Ascending aorta (tissue), 2 donors: ENCODE measurements at regions not wholly inside any gene's neighbourhood (a gene's known extent, or its start where the extent isn't known, plus 50 kb on each side); places are given as distances from the start of the nearest gene placed in this dataset.

ENCODE experiments used
- DNase-seq, 2 donors: peaks; one replicate each; pipeline ENCODE4 v3.0.0-alpha.2; 2019; ENCODE audit warnings: low spot score in 2 of 2
- H3K27ac ChIP-seq, 2 donors: fragments of 200-600 bp; sonication (generic); one replicate each; pipeline ENCODE4 v1.5.1; 2016 to 2017; ENCODE audit warnings: mild to moderate bottlenecking in 1 of 2
- H3K27me3 ChIP-seq: fragments of 200-600 bp; sonication (generic); one replicate; pipeline ENCODE4 v1.5.1; 2017
- H3K36me3 ChIP-seq, 2 donors: fragments of 200-600 bp; sonication (generic); one replicate each; pipeline ENCODE4 v1.5.1; 2016
- H3K4me1 ChIP-seq, 2 donors: fragments of 200-600 bp; sonication (generic); one replicate each; pipeline ENCODE4 v1.5.1; 2016 to 2017; ENCODE audit warnings: mild to moderate bottlenecking in 1 of 2
- H3K4me3 ChIP-seq, 2 donors: fragments of 200-600 bp; sonication (generic); one replicate each; pipeline ENCODE4 v1.5.1; 2016 to 2017; ENCODE audit warnings: mild to moderate bottlenecking in 1 of 2
- H3K9me3 ChIP-seq, 2 donors: fragments of 200-600 bp; sonication (generic); one replicate each; pipeline ENCODE4 v1.5.1; 2016
- intact Hi-C: fragments of 100-400 bp; cut with DNase I; formaldehyde crosslinking; loops from one replicate; pipeline ENCODE4 v1.15.1; 2023
- TF ChIP-seq, protein P1 (sequence below), 3 experiments: fragments of 200-600 bp in 2 of 3; fragments of 450-650 bp in 1 of 3; sonication (generic) in 2 of 3; IDR thresholded peaks; one replicate each; pipeline ENCODE4 v1.5.1; 2016 to 2019; ENCODE audit warnings: antibody characterized with exemption in 3 of 3, mild to moderate bottlenecking in 1 of 3, moderate library complexity in 1 of 3

DNA sequence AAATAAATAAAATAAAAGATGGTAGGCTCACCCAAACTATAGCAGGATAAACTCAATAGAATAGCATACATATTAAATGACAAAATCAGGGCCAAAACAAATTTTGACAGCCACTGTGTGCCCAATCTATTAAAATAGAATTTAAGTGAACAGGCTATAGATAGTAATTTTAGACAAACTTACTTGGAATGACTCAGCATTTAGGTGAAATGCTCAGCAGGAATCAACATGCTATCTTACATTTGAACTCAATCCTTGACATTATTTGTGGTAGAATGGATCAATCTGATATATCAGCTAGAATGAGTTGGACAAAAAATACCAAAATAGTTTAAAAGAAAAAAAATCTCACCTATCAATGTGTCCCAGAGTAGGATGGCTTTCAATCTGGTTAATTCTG, 578.6 kb downstream of the RFPL4B start:
- intact Hi-C loops: no loop called here
- DNase-seq: no peak

DNA sequence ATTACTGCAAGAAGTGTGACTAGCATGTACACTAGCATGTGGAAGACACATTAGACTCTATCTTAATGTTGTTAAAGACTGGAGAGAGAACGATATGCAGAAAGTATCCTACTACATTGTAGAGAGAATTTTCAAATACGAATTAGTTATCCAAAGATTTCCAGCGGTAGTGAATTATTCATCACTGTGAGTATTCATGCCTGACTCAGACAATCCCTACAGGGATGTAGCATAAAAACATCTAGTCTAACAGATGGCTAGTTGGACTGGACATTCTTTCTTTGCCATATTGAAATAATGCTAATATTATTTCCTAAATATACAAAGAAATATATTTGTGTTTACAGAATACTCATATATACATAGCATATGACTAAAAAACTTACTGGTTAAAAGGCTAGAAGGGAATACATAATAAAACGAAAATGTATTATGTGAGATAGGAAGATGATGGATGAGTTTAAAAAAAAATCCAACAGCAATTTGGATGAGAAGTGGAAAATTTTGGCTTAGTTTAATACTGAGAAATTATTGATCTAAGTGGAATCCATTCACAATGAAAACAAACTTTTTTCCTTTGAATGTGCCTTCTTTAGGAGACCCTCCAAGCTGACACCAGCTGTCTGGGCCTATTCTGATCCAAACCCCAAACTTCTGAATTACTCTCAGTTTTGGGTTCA, 580.7 kb downstream of the RFPL4B start:
- Histone ChIP-seq H3K4me3 (no peak overlapping the region), H3K27me3 (no peaks in the 10 kb centered on the region), H3K27ac (no peak overlapping the region), H3K9me3 (peaks cover 0 to 6% of the 10 kb centered on the region in 2 donors), H3K4me1 (no peaks in the 10 kb centered on the region), H3K36me3 (no peaks in the 10 kb centered on the region)
- DNase-seq: no peak
- TF ChIP-seq, protein P1, sequence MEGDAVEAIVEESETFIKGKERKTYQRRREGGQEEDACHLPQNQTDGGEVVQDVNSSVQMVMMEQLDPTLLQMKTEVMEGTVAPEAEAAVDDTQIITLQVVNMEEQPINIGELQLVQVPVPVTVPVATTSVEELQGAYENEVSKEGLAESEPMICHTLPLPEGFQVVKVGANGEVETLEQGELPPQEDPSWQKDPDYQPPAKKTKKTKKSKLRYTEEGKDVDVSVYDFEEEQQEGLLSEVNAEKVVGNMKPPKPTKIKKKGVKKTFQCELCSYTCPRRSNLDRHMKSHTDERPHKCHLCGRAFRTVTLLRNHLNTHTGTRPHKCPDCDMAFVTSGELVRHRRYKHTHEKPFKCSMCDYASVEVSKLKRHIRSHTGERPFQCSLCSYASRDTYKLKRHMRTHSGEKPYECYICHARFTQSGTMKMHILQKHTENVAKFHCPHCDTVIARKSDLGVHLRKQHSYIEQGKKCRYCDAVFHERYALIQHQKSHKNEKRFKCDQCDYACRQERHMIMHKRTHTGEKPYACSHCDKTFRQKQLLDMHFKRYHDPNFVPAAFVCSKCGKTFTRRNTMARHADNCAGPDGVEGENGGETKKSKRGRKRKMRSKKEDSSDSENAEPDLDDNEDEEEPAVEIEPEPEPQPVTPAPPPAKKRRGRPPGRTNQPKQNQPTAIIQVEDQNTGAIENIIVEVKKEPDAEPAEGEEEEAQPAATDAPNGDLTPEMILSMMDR (IDR thresholded peaks at IDR 0.05): no peak
- intact Hi-C loops: no loop called here

More for the DNA sequence above, 578.6 kb downstream of the RFPL4B start:
- Histone ChIP-seq H3K27ac (no peak overlapping the region), H3K4me3 (no peak overlapping the region), H3K9me3 (peaks cover 0 to 22% of the 10 kb centered on the region in 2 donors), H3K27me3 (no peaks in the 10 kb centered on the region), H3K4me1 (no peaks in the 10 kb centered on the region), H3K36me3 (no peaks in the 10 kb centered on the region)
- TF ChIP-seq, protein P1 (IDR thresholded peaks at IDR 0.05): no peak

GRCh38 chr6:112929641-112930040, 582.5 kb downstream of the RFPL4B start:
- TF ChIP-seq, protein P1 (IDR thresholded peaks at IDR 0.05): no peak
- H3K27ac ChIP-seq: no peak overlapping the region
- no peaks in the 10 kb centered on the region for H3K9me3 ChIP-seq
- no peak for DNase-seq
- no peaks in the 10 kb centered on the region for H3K27me3 ChIP-seq
- H3K36me3 ChIP-seq: no peaks in the 10 kb centered on the region
- H3K4me3 ChIP-seq: no peak overlapping the region
- intact Hi-C loops: no loop called here
- H3K4me1 ChIP-seq: no peaks in the 10 kb centered on the region

DNA sequence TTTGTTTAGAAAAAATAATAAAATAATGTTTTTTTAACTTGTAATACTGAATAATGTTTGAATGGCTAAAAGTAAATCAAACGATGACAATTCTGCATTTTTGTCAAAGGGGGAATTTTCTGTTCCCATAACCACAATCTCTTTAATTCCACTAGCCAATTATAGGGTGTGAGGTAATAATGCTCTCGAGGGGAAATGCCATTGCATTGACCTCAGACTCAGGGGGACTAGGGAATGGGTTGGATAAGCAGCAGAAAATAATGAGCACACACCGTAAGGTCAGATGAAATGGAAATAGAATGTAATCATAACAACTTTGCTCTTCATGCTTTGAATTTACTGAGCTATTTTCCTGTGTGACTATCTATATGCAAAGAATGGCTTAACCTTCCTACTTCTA, 584.7 kb downstream of the RFPL4B start:
- no peak for DNase-seq
- TF ChIP-seq, protein P1 (IDR thresholded peaks at IDR 0.05): no peak
- Histone ChIP-seq H3K4me1 (no peaks in the 10 kb centered on the region), H3K4me3 (no peak overlapping the region), H3K27ac (no peak overlapping the region), H3K27me3 (no peaks in the 10 kb centered on the region), H3K36me3 (no peaks in the 10 kb centered on the region), H3K9me3 (no peaks in the 10 kb centered on the region)
- intact Hi-C loops: no loop called here

DNA sequence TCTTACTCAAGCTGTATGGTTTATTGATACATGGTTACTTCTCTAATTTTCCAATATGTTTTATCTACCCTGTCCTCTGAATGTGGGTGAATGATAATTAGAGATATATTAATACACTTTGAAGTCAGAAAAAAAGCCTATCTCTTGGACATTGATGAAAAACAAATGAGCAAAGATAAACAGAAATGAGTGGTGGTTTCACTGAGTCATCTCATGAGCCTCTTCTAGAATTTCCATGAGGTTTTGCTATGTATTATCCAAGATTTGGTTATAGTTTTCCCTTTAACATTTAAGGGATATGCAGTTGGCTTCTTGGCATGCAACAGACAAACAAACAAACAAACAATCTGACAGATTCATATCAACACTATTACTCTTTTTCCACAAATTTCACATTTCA, 586.8 kb downstream of the RFPL4B start:
- Histone ChIP-seq H3K4me3 (no peak overlapping the region), H3K9me3 (no peaks in the 10 kb centered on the region), H3K27ac (no peak overlapping the region), H3K4me1 (no peaks in the 10 kb centered on the region), H3K27me3 (no peaks in the 10 kb centered on the region), H3K36me3 (no peaks in the 10 kb centered on the region)
- TF ChIP-seq, protein P1 (IDR thresholded peaks at IDR 0.05): no peak
- intact Hi-C loops: no loop called here
- DNase-seq: no peak
